HL-60 (cell line): ENCODE measurements at regions not wholly inside any gene's neighbourhood (a gene's known extent, or its start where the extent isn't known, plus 50 kb on each side); places are given as distances from the start of the nearest gene placed in this dataset.

Experiments used
- CTCF ChIP-seq: IDR thresholded peaks from one replicate; pipeline ENCODE4 v1.5.1; 2011; ENCODE audit warnings: low read length, control low read depth, inconsistent platforms; ENCODE audit not compliant: insufficient read depth
- GABPA ChIP-seq: IDR thresholded peaks from 2 replicates; pipeline ENCODE4 v1.6.1; 2012; ENCODE audit warnings: low read depth
- POLR2AphosphoS5 ChIP-seq: IDR thresholded peaks from 2 replicates; pipeline ENCODE4 v1.6.1; 2012; ENCODE audit warnings: low read depth
- REST ChIP-seq: IDR thresholded peaks from 2 replicates; pipeline ENCODE4 v1.6.1; 2012; ENCODE audit warnings: low read depth; ENCODE audit not compliant: insufficient replicate concordance
- SPI1 ChIP-seq: IDR thresholded peaks from 2 replicates; pipeline ENCODE4 v1.6.1; 2012; ENCODE audit warnings: low read depth, mild to moderate bottlenecking, borderline replicate concordance

- TF ChIP-seq GABPA, result no peak
- TF ChIP-seq CTCF, result no peak
- no peak for TF ChIP-seq SPI1
- no peak for TF ChIP-seq POLR2AphosphoS5
- no peak for TF ChIP-seq REST
Observed at GRCh38 chr5:74169701-74170100, 470.8 kb downstream of the ENC1 start.
